ENCODE measurements at regions not wholly inside any gene's neighbourhood (a gene's known extent, or its start where the extent isn't known, plus 50 kb on each side); places are given as distances from the start of the nearest gene placed in this dataset.
"Not testable (repeated sequence)": the region's sequence is repeated elsewhere in the genome, so short reads cannot be mapped to it uniquely, and the experiment has no call there.

DNA sequence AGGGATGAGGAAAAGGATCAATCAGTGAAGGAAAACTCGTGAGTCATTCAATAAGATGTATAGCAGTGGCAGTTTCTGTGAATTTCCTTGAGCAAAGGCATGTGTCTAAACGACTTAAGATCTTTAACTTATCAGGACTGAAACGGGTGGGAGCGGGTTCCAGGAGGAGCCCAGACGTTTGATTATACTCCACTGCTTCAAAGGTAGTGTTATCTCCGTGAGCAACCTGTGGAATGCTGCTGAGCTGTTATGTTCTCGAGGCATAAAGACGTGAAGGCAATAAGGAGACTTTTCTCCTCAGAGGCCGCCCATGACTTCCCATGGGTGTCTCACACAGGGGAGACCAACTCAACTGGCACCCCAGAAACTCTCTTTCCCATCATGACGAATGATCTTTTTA is 72.7 kb upstream of the DLGAP1 start:
- not testable (repeated sequence) for DNase-seq

- no peak for DNase-seq
Measured at GRCh38 chr18:4524096-4524495, 69.0 kb upstream of the DLGAP1 start.

DNA sequence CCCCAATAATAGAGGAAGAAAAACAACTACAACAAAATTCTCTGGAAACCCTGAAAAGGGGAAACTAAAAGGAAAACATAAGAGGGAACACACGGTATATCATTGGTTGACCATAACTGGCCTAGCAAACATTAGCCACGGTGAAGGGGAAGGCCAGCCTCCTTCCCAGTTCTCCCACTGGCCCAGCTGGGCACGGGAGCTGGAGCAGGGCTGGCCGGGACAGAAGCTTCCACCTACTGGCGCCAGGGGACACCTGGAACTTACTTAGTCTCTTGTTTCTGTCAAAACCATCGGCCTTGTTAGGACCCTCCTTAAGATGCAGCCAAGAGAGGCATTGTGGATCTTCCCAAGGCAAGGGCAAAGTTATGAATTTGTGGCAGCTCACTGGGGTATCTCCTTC is 56.1 kb upstream of the DLGAP1 start:
- DNase-seq, result no peak

DNA sequence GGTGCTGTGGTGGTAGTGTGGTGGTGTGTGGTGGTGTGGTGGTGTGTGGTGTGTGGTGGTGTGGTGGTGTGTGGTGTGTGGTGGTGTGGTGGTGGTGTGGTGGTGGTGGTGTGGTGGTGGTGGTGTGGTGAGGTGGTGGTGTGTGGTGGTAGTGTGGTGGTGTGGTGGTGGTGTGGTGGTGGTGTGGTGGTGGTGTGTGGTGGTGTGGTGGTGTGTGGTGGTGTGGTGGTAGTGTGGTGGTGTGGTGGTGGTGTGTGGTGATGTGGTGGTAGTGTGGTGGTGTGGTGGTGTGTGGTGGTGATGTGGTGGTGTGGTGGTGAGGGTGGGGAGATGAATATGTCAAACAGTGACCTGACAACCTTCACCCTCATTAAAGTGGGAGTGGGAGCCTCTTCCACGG is 55.6 kb upstream of the DLGAP1 start:
- no peak for DNase-seq

DNA sequence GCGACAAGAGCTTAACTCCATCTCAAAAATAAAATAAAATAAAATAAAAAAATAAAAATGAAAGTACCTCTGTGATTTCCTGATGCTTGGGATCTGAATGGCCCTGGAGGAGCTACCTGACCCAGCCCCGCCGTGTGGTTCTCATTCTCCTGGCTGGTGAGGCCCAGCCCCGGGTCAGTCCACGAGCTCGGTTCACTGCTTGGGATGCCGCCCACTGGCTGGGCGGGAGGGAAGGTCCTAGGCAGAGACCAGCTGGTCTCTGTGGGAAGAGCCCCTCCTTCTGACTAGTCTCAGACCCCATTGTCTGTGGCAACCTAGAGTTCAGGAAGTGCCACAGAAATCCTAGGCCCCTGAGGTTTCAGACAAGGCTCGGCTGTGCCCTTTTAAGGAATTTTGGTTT is 55.1 kb upstream of the DLGAP1 start:
- no peak for DNase-seq
